ENCODE measurements at regions not wholly inside any gene's neighbourhood (a gene's known extent, or its start where the extent isn't known, plus 50 kb on each side); places are given as distances from the start of the nearest gene placed in this dataset.

DNA sequence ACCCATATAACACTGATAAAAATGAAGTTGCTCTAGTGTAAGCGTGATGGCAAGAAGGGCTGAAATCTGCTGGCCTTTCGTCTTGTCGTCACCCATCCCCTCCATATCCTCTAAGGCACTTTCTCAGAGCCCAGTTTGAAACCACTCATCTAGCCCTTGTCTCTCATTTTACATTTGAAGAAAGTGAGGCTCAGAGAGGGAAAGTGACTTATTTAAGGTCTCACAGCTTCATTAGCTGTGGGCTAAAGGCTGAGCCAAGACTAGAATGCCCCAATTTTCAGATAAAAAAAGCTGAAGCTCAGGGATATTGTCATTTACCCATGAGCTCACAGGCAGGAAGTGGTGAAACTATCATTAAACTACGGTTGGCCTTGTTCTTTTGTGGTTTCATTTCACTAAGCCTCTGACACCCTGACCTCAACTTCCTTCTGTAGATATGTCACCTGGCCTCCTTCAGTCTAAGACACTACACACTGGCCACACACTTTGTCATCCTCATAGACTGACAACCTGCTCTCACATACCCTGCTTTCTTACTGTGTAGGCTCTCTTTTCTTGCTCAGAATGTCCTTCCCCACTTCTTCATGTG, 176.7 kb upstream of the DMAC1 start:
- in situ Hi-C loops (cut with HindIII; ENCODE audit: low pct_unique_long_range_greater_than_20kb, low sequenced_read_pairs): no loop called here
- no peak for TF ChIP-seq POLR2AphosphoS5 (IDR thresholded peaks at IDR 0.05; ENCODE audit: low read depth, low read length)
- TF ChIP-seq, protein P1, sequence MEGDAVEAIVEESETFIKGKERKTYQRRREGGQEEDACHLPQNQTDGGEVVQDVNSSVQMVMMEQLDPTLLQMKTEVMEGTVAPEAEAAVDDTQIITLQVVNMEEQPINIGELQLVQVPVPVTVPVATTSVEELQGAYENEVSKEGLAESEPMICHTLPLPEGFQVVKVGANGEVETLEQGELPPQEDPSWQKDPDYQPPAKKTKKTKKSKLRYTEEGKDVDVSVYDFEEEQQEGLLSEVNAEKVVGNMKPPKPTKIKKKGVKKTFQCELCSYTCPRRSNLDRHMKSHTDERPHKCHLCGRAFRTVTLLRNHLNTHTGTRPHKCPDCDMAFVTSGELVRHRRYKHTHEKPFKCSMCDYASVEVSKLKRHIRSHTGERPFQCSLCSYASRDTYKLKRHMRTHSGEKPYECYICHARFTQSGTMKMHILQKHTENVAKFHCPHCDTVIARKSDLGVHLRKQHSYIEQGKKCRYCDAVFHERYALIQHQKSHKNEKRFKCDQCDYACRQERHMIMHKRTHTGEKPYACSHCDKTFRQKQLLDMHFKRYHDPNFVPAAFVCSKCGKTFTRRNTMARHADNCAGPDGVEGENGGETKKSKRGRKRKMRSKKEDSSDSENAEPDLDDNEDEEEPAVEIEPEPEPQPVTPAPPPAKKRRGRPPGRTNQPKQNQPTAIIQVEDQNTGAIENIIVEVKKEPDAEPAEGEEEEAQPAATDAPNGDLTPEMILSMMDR (IDR thresholded peaks at IDR 0.05): no peak
- Histone ChIP-seq H3K9me3 (ENCODE audit: control insufficient read depth, insufficient read depth, low read depth, low read length) (no peaks in the 10 kb centered on the region), H3K27me3 (ENCODE audit: control insufficient read depth, insufficient read depth, low read length) (no peaks in the 10 kb centered on the region), H3K36me3 (ENCODE audit: control insufficient read depth, insufficient read depth, low read length) (no peaks in the 10 kb centered on the region), H3K4me3 (ENCODE audit: low read depth in 2 of 2, low read length in 2 of 2) (no peak overlapping the region), H3K4me1 (ENCODE audit: control insufficient read depth, insufficient read depth, low read length) (no peaks in the 10 kb centered on the region), H3K27ac (ENCODE audit: low read length) (no peak overlapping the region)
- ChIA-PET POLR2A (no interaction called here), CTCF (no interaction called here)
- DNase-seq (ENCODE audit: low read depth, low spot score) (no peak), ATAC-seq (no peak)
- intact Hi-C loops (cut with micrococcal nuclease; ENCODE audit: unreplicated experiment): no loop called here
- BruUV-seq (replicated peaks): no TSS peak

DNA sequence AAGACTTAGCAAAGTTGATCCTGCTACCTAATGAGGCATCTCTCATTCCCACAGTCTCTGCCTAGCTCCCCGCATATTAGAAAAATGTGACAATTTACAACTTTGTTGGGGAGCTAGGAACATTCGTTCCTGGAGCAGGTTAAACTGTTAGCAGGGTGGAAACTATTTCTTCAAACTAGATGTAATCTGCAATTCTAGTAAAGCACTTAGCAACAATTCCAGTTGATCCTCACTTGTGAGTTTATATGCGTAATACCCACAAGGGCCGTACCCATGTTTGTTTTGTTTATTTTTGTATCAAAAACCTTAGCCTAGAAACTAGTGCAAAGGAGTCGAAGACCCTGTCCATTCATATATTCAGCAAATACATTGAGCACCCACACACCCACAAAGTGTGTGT, 175.8 kb upstream of the DMAC1 start:
- ATAC-seq (no peak), DNase-seq (ENCODE audit: low read depth, low spot score) (no peak)
- Histone ChIP-seq H3K9me3 (ENCODE audit: control insufficient read depth, insufficient read depth, low read depth, low read length) (no peaks in the 10 kb centered on the region), H3K27ac (ENCODE audit: low read length) (no peak overlapping the region), H3K36me3 (ENCODE audit: control insufficient read depth, insufficient read depth, low read length) (no peaks in the 10 kb centered on the region), H3K4me1 (ENCODE audit: control insufficient read depth, insufficient read depth, low read length) (no peaks in the 10 kb centered on the region), H3K4me3 (ENCODE audit: low read depth in 2 of 2, low read length in 2 of 2) (no peak overlapping the region), H3K27me3 (ENCODE audit: control insufficient read depth, insufficient read depth, low read length) (no peaks in the 10 kb centered on the region)
- no TSS peak for BruUV-seq (replicated peaks)
- in situ Hi-C loops (cut with HindIII; ENCODE audit: low pct_unique_long_range_greater_than_20kb, low sequenced_read_pairs) (no loop called here), intact Hi-C loops (cut with micrococcal nuclease; ENCODE audit: unreplicated experiment) (no loop called here)
- CTCF ChIA-PET: no interaction called here
- TF ChIP-seq TCF7L2 (IDR thresholded peaks at IDR 0.05; ENCODE audit: low read depth, low read length): no peak
- TF ChIP-seq SIN3A (IDR thresholded peaks at IDR 0.05; ENCODE audit: borderline replicate concordance, insufficient read depth, low read depth, low read length): no peak
- no peak for TF ChIP-seq POLR2AphosphoS5 (IDR thresholded peaks at IDR 0.05; ENCODE audit: low read depth, low read length)
- TF ChIP-seq, protein P1 (IDR thresholded peaks at IDR 0.05): no peak
- TF ChIP-seq, protein P2, sequence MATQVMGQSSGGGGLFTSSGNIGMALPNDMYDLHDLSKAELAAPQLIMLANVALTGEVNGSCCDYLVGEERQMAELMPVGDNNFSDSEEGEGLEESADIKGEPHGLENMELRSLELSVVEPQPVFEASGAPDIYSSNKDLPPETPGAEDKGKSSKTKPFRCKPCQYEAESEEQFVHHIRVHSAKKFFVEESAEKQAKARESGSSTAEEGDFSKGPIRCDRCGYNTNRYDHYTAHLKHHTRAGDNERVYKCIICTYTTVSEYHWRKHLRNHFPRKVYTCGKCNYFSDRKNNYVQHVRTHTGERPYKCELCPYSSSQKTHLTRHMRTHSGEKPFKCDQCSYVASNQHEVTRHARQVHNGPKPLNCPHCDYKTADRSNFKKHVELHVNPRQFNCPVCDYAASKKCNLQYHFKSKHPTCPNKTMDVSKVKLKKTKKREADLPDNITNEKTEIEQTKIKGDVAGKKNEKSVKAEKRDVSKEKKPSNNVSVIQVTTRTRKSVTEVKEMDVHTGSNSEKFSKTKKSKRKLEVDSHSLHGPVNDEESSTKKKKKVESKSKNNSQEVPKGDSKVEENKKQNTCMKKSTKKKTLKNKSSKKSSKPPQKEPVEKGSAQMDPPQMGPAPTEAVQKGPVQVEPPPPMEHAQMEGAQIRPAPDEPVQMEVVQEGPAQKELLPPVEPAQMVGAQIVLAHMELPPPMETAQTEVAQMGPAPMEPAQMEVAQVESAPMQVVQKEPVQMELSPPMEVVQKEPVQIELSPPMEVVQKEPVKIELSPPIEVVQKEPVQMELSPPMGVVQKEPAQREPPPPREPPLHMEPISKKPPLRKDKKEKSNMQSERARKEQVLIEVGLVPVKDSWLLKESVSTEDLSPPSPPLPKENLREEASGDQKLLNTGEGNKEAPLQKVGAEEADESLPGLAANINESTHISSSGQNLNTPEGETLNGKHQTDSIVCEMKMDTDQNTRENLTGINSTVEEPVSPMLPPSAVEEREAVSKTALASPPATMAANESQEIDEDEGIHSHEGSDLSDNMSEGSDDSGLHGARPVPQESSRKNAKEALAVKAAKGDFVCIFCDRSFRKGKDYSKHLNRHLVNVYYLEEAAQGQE (IDR thresholded peaks at IDR 0.05; ENCODE audit: insufficient read depth in 1 of 2, low read depth in 2 of 2, low read length in 1 of 2): no peak
- POLR2A ChIA-PET: no interaction called here

Data from Panc1 (cell line).